ENCODE measurements at regions not wholly inside any gene's neighbourhood (a gene's known extent, or its start where the extent isn't known, plus 50 kb on each side); places are given as distances from the start of the nearest gene placed in this dataset.

- TF ChIP-seq FOXM1 (IDR thresholded peaks at IDR 0.05; ENCODE audit: borderline replicate concordance, low read depth) (no peak), RAD21 (IDR thresholded peaks at IDR 0.05; ENCODE audit: low read depth) (no peak), CEBPB (IDR thresholded peaks at IDR 0.05) (no peak), TCF12 (IDR thresholded peaks at IDR 0.05; ENCODE audit: low read depth) (no peak), EP300 (IDR thresholded peaks at IDR 0.05; ENCODE audit: borderline replicate concordance) (no peak), ZBTB7A (IDR thresholded peaks at IDR 0.05; ENCODE audit: low read depth) (no peak), TEAD4 (IDR thresholded peaks at IDR 0.05) (no peak), TAF1 (IDR thresholded peaks at IDR 0.05; ENCODE audit: low read depth) (no peak), EGR1 (IDR thresholded peaks at IDR 0.05) (no peak), CREB1 (IDR thresholded peaks at IDR 0.05; ENCODE audit: low read depth) (no peak), MAX (IDR thresholded peaks at IDR 0.05) (no peak), YY1 (IDR thresholded peaks at IDR 0.05; ENCODE audit: low read depth) (no peak), NFIC (IDR thresholded peaks at IDR 0.05) (no peak)
Observed at GRCh38 chrX:79263550-79263949, 103.6 kb downstream of the ITM2A start.

GRCh38 chrX:79259073-79259689, 108.0 kb downstream of the ITM2A start:
- no peak for TF ChIP-seq EGR1 (IDR thresholded peaks at IDR 0.05)
- no peak for TF ChIP-seq YY1 (IDR thresholded peaks at IDR 0.05; ENCODE audit: low read depth)
- no peak for TF ChIP-seq TAF1 (IDR thresholded peaks at IDR 0.05; ENCODE audit: low read depth)
- TF ChIP-seq TCF12 (IDR thresholded peaks at IDR 0.05; ENCODE audit: low read depth), result no peak
- no peak for TF ChIP-seq NFIC (IDR thresholded peaks at IDR 0.05)
- TF ChIP-seq FOXM1 (IDR thresholded peaks at IDR 0.05; ENCODE audit: borderline replicate concordance, low read depth), result no peak
- no peak for TF ChIP-seq TEAD4 (IDR thresholded peaks at IDR 0.05)
- no peak for TF ChIP-seq REST (IDR thresholded peaks at IDR 0.05; ENCODE audit: low read depth)
- no peak for TF ChIP-seq CREB1 (IDR thresholded peaks at IDR 0.05; ENCODE audit: low read depth)
- TF ChIP-seq CEBPB (IDR thresholded peaks at IDR 0.05), result no peak
- TF ChIP-seq ZBTB7A (IDR thresholded peaks at IDR 0.05; ENCODE audit: low read depth), result no peak
- TF ChIP-seq EP300 (IDR thresholded peaks at IDR 0.05; ENCODE audit: borderline replicate concordance), result no peak
- TF ChIP-seq USF1 (IDR thresholded peaks at IDR 0.05), result no peak
- no peak for TF ChIP-seq RAD21 (IDR thresholded peaks at IDR 0.05; ENCODE audit: low read depth)
- no peak for TF ChIP-seq MAX (IDR thresholded peaks at IDR 0.05)

GRCh38 chrX:79243691-79244090, 99.2 kb downstream of the GPR174 start:
- TF ChIP-seq REST (IDR thresholded peaks at IDR 0.05; ENCODE audit: low read depth), result no peak
- no peak for TF ChIP-seq MAX (IDR thresholded peaks at IDR 0.05)

- TF ChIP-seq MAX (IDR thresholded peaks at IDR 0.05) (no peak), USF1 (IDR thresholded peaks at IDR 0.05) (no peak), FOXM1 (IDR thresholded peaks at IDR 0.05; ENCODE audit: borderline replicate concordance, low read depth) (no peak), EGR1 (IDR thresholded peaks at IDR 0.05) (no peak), REST (IDR thresholded peaks at IDR 0.05; ENCODE audit: low read depth) (no peak), CEBPB (IDR thresholded peaks at IDR 0.05) (no peak), EP300 (IDR thresholded peaks at IDR 0.05; ENCODE audit: borderline replicate concordance) (no peak), YY1 (IDR thresholded peaks at IDR 0.05; ENCODE audit: low read depth) (no peak), TAF1 (IDR thresholded peaks at IDR 0.05; ENCODE audit: low read depth) (no peak), ZBTB7A (IDR thresholded peaks at IDR 0.05; ENCODE audit: low read depth) (no peak), TEAD4 (IDR thresholded peaks at IDR 0.05) (no peak), NFIC (IDR thresholded peaks at IDR 0.05) (no peak), CREB1 (IDR thresholded peaks at IDR 0.05; ENCODE audit: low read depth) (no peak), TCF12 (IDR thresholded peaks at IDR 0.05; ENCODE audit: low read depth) (no peak), RAD21 (IDR thresholded peaks at IDR 0.05; ENCODE audit: low read depth) (no peak)
Observed at GRCh38 chrX:79235899-79236298, 91.4 kb downstream of the GPR174 start.

All from Ishikawa (cell line).